ENCODE measurements at regions not wholly inside any gene's neighbourhood (a gene's known extent, or its start where the extent isn't known, plus 50 kb on each side); places are given as distances from the start of the nearest gene placed in this dataset.

DNA sequence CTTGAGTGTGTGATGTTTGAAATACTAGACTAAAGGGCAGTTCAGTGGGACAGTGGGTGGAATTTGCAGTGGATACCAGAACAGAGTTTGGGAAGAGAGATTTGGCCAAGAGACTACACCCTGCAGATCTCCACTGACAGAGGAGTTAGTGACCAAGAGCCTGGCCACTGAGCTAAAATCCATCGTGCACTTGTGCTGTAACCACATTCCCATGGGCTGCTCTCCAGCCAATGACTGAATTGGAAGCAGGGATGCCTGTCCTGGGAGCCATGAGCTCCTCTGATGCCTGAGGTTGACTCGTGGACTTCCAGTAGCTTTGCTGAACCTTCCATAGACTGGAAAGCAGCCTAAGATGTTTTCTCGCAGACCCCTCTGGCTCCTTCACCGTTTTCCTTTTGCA is 296.1 kb downstream of the TRIML1 start:
- TF ChIP-seq POLR2A (IDR thresholded peaks at IDR 0.05), result no peak
- TF ChIP-seq EP300 (IDR thresholded peaks at IDR 0.05), result no peak
- TF ChIP-seq, protein P1, sequence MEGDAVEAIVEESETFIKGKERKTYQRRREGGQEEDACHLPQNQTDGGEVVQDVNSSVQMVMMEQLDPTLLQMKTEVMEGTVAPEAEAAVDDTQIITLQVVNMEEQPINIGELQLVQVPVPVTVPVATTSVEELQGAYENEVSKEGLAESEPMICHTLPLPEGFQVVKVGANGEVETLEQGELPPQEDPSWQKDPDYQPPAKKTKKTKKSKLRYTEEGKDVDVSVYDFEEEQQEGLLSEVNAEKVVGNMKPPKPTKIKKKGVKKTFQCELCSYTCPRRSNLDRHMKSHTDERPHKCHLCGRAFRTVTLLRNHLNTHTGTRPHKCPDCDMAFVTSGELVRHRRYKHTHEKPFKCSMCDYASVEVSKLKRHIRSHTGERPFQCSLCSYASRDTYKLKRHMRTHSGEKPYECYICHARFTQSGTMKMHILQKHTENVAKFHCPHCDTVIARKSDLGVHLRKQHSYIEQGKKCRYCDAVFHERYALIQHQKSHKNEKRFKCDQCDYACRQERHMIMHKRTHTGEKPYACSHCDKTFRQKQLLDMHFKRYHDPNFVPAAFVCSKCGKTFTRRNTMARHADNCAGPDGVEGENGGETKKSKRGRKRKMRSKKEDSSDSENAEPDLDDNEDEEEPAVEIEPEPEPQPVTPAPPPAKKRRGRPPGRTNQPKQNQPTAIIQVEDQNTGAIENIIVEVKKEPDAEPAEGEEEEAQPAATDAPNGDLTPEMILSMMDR (IDR thresholded peaks at IDR 0.05), result no peak
- no peak for TF ChIP-seq POLR2AphosphoS5 (IDR thresholded peaks at IDR 0.05)

All from gastroesophageal sphincter (tissue), 3 donors.